HFFc6 (cell line): ENCODE measurements at regions not wholly inside any gene's neighbourhood (a gene's known extent, or its start where the extent isn't known, plus 50 kb on each side); places are given as distances from the start of the nearest gene placed in this dataset.

Source experiments
- DNase-seq: peaks from one replicate; pipeline ENCODE4 v3.0.0-alpha.2; 2018
- H3K27ac Mint-ChIP-seq: 2 replicates; pipeline ENCODE4 v1.8.0; 2020; ENCODE audit warnings: mild to moderate bottlenecking, mixed read lengths
- H3K27me3 Mint-ChIP-seq: 2 replicates; pipeline ENCODE4 v1.8.0; 2021; ENCODE audit warnings: mild to moderate bottlenecking, moderate library complexity, mixed read lengths; ENCODE audit not compliant: insufficient read depth
- H3K36me3 Mint-ChIP-seq: 2 replicates; pipeline ENCODE4 v1.8.0; 2021; ENCODE audit warnings: low read depth, mixed read lengths
- H3K4me1 Mint-ChIP-seq: 2 replicates; pipeline ENCODE4 v1.8.0; 2020; ENCODE audit warnings: low read depth, mixed read lengths
- H3K4me3 Mint-ChIP-seq: 2 replicates; pipeline ENCODE4 v1.8.0; 2020; ENCODE audit warnings: mild to moderate bottlenecking, moderate library complexity, mixed read lengths
- H3K9me3 Mint-ChIP-seq: 2 replicates; pipeline ENCODE4 v1.8.0; 2020; ENCODE audit warnings: mild to moderate bottlenecking, mixed read lengths
- CTCF ChIP-seq: fragments of 200-600 bp; sonication (generic); IDR thresholded peaks from 2 replicates; pipeline ENCODE4 v1.5.0; 2021; ENCODE audit warnings: antibody characterized with exemption, mild to moderate bottlenecking

DNA sequence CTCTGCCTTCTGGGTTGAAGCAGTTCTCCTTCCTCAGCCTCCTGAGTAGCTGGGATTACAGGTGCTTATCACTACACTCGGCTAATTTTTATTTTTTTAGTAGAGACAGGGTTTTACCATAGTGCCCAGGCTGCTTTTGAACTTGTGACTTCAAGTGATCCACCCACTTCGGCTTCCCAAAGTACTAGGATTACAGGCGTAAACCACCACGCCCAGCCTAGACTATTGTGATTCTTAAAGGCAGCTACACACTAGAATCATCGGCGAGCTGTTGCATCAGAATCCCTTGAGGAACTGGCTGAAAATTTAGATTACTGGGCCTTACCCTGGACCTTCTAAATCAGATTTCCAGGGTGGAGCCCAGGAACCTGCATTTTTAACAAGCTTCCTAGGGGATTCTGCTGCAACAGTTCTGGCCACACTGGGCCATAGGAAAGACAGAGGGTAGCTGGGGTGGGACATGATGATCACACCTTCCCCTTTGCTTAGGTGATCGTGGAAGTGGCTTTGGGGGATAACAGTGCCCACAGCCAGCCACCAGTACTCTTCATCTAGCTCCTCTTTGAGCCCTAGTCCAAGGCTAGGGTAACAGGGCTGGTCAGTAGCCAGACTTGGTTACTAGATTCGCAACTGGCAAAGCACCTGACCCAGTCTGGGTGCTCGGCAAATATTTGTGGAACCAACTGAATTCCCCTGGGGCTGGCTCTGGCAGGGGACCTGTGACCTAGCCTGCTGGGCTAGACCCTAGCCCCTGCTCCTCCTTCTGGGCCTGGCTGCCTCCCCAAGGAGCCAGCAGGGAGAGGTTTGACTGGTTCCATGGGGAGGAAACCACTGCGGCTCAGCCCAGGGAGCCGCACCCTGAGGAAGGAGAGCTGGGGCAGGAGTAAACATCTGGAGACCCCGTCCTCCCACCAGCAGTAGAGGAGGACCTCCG, 67.1 kb upstream of the DUSP5 start:
- Mint-ChIP-seq H3K27ac (no peak overlapping the region), H3K4me3 (no peak overlapping the region), H3K4me1 (peaks cover 51% of the 10 kb centered on the region), H3K9me3 (no peaks in the 10 kb centered on the region), H3K36me3 (peaks cover 8% of the 10 kb centered on the region), H3K27me3 (no peaks in the 10 kb centered on the region; the same call in 1 of the 2 replicates)
- TF ChIP-seq CTCF = no peak
- DNase-seq = no peak

DNA sequence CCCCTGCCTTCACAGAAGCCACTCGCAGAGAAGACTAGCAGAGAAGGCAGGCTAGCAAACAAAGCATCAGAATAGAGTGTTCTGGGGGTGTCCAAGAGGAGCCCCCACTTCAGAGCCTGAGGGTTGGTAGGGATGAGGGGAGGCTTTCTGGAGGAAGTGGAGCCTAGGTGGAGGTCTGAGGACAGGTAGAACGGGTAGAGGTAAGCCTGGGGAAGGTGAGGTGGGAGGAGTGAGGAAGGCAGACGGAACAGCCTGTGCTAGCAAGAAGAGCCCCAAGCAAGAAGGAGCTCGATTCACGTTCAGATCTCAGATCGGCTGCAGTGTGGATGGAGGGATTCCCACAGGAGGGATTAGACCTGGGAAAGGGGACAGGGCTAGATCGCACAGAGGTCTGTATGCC, 66.0 kb upstream of the DUSP5 start:
- Mint-ChIP-seq H3K4me1 (peaks cover 41% of the 10 kb centered on the region), H3K9me3 (no peaks in the 10 kb centered on the region), H3K36me3 (peaks cover 8% of the 10 kb centered on the region), H3K27ac (no peak overlapping the region), H3K4me3 (no peak overlapping the region), H3K27me3 (no peaks in the 10 kb centered on the region; the same call in 1 of the 2 replicates)
- no peak for TF ChIP-seq CTCF
- no peak for DNase-seq

DNA sequence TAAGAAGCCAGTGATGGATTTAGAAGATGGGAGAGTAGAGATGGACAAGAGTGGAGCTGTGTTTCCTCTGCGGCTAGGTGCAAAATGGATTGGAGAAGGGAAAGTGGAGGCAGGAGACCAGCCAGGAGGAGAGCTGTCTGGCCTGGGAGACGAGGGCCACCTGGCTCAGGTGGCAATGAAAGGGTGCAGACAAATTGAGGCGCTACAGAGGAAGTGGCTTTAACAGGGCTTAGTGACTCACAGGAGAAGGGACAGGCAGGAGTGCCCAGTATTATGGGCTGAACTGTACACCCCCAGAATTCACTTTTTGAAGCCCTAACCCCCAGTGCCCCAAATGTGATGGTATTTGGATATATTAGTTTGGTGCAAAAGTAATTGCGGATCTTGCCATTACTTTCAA, 65.6 kb upstream of the DUSP5 start:
- TF ChIP-seq CTCF = no peak
- Mint-ChIP-seq H3K4me1 (peaks cover 37% of the 10 kb centered on the region), H3K36me3 (peaks cover 8% of the 10 kb centered on the region), H3K9me3 (no peaks in the 10 kb centered on the region), H3K4me3 (no peak overlapping the region), H3K27ac (no peak overlapping the region), H3K27me3 (no peaks in the 10 kb centered on the region; the same call in 1 of the 2 replicates)
- no peak for DNase-seq

DNA sequence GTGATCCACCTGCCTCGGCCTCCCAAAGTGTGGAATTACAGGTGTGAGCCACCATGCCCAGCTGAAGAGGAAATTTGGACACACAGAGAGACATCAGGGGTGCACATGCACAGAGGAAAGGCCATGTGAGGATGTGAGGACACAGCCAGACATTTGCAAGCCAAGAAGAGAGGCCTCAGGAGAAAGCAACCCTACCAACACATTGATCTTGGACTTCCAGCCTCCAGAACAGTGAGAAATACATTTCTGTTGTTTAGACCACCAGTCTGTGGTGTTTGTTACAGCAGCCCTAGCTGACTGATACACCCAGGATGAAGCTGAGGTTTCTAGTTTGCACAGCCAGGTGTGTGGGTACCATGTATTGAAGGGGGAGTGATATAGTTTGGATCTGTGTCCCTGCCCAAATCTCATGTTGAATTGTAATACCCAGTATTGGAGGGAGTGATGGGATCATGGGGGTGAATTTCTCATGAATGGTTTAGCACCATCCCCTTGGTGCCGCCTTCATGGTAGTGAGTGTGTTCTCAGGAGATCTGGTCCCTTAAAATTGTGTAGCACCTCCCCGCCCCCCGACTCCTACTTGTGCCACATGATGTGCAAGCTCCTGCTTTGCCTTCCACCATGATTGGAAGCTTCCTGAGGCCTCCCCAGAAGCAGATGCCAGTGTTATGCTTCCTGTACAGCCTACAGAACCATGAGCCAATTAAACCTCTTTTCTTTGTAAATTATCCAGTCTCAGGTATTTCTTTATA, 64.7 kb upstream of the DUSP5 start:
- no peak overlapping the region for H3K4me3 Mint-ChIP-seq
- H3K36me3 Mint-ChIP-seq = peaks cover 8% of the 10 kb centered on the region
- H3K9me3 Mint-ChIP-seq = no peaks in the 10 kb centered on the region
- H3K27me3 Mint-ChIP-seq = no peaks in the 10 kb centered on the region; the same call in 1 of the 2 replicates
- H3K27ac Mint-ChIP-seq = no peak overlapping the region
- H3K4me1 Mint-ChIP-seq = peaks cover 28% of the 10 kb centered on the region
- TF ChIP-seq CTCF = no peak
- no peak for DNase-seq

DNA sequence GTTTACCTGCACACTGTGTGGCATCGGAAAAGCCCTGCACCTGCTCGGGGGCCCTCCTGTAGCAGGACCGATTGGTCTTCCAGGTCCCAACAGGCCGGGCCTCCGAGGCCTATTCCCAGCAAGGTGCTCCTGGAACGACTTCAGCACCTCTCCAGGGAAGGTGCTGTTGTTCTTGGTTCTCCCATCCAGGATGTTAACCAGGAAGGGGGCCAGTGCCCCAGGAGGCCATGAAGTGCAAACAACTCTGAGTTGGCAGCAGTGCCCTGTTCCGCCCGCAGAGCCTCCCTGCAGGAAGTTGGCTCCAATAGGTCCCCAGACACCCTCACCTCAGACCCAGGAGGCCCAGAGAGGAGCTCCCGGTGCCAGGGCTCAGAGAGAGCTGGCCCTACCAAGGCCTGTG, 64.0 kb upstream of the DUSP5 start:
- no peak overlapping the region for H3K27ac Mint-ChIP-seq
- DNase-seq = no peak
- no peaks in the 10 kb centered on the region for H3K9me3 Mint-ChIP-seq
- H3K27me3 Mint-ChIP-seq = no peaks in the 10 kb centered on the region; the same call in 1 of the 2 replicates
- H3K4me3 Mint-ChIP-seq = no peak overlapping the region
- peaks cover 8% of the 10 kb centered on the region for H3K36me3 Mint-ChIP-seq
- no peak for TF ChIP-seq CTCF
- peaks cover 22% of the 10 kb centered on the region for H3K4me1 Mint-ChIP-seq
